ENCODE measurements at regions not wholly inside any gene's neighbourhood (a gene's known extent, or its start where the extent isn't known, plus 50 kb on each side); places are given as distances from the start of the nearest gene placed in this dataset.
A peak's percentile ranks its signal among the peaks of the same experiment; 100 is the strongest.
"Not testable (repeated sequence)": the region's sequence is repeated elsewhere in the genome, so short reads cannot be mapped to it uniquely, and the experiment has no call there.

DNA sequence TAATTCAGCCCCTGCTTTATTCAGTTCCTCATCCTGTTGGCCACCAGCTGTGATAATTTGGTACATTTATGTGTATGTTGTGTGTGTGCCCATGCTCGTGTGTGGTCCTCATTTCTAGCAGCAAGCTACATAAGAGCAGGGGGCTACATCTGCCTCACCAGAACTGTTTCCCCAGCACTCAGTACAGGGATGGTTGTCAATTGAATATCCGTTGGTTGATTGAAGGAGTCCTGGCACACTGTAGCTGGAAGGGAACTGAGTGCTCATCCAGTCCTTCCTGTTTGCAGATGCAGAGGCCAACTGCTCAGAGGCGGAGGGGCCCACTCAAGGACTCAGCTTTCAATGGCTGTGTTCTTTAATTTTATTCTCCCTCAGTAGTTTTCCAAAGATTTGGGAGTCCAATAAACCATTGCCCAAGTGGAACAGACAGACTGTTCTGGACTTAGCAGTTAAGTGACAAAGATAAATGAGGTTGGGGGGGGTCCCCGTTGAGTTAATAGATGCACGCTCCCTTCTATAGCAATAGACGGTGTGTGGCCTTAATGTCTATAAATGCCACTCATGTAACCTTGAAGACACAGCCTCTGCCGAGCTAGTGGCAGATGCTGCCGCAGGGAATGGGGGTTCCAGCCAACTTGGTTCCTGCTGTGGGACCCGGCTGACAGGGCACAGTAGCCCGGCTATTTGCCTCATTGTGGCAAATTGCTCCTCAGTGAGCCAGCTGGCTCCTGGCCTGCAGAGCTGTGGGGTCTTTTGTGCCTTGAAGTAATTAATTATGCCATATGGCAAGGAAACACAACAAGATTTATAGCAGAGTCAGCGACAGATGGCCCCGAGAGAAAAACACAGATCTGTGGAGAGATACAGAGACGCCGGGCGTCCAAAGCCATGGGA is 71.4 kb upstream of the GRK3 start:
- FAIRE-seq (no peak), DNase-seq (ENCODE audit: insufficient read length) (no peak)
- no peak for TF ChIP-seq POLR2A (IDR thresholded peaks at IDR 0.05; ENCODE audit: low read depth, low read length)
- no peak for TF ChIP-seq POLR2AphosphoS5 (IDR thresholded peaks at IDR 0.05; ENCODE audit: low read depth, low read length)
- no peak for TF ChIP-seq TAF1 (IDR thresholded peaks at IDR 0.05; ENCODE audit: borderline replicate concordance, low read depth, low read length)

DNA sequence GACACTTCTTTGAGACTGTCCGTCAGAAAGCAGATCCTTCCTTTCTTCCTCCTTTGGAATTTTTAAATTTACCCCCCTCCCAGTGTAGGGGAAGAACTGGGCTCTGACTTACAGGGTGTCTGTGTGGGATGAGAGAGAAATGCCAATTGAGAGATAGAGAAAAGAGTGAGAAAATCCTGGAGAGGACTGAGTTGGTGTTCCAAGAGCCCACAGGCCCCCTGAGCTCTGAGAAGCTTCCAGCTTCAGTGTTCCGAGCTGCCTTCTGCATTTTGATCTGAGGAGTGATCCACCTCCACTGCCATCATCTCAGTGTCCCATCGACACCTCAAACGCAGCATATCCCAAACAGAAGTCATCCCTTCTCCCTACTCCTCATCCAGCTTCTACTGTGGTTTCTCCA is 70.7 kb upstream of the GRK3 start:
- FAIRE-seq (no peak), DNase-seq (ENCODE audit: insufficient read length) (no peak)
- TF ChIP-seq TAF1 (IDR thresholded peaks at IDR 0.05; ENCODE audit: borderline replicate concordance, low read depth, low read length), result no peak
- TF ChIP-seq POLR2AphosphoS5 (IDR thresholded peaks at IDR 0.05; ENCODE audit: low read depth, low read length), result no peak
- no peak for TF ChIP-seq POLR2A (IDR thresholded peaks at IDR 0.05; ENCODE audit: low read depth, low read length)

DNA sequence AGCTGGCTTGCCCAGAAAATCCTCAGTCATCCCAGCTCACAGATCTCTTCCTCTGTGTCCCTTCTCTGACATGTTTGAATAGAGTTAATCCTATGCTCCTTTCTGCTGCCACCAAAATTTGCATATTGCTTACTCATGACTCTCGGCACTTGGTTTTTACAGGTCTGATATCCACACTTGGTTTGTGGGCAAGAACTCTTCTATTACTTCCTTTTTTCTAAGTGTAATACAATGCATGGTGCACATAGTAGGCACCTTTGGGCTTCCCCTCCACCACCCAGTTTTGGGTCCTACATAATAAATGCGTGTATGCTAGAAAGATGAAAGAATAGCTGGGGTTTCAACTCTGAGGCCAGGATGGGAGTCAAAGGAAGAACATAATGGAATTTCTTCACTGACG is 69.7 kb upstream of the GRK3 start:
- TF ChIP-seq POLR2AphosphoS5 (IDR thresholded peaks at IDR 0.05; ENCODE audit: low read depth, low read length) (no peak), TAF1 (IDR thresholded peaks at IDR 0.05; ENCODE audit: borderline replicate concordance, low read depth, low read length) (no peak), POLR2A (IDR thresholded peaks at IDR 0.05; ENCODE audit: low read depth, low read length) (no peak)
- FAIRE-seq (peak; percentile 94), DNase-seq (ENCODE audit: insufficient read length) (peak; percentile 23)

DNA sequence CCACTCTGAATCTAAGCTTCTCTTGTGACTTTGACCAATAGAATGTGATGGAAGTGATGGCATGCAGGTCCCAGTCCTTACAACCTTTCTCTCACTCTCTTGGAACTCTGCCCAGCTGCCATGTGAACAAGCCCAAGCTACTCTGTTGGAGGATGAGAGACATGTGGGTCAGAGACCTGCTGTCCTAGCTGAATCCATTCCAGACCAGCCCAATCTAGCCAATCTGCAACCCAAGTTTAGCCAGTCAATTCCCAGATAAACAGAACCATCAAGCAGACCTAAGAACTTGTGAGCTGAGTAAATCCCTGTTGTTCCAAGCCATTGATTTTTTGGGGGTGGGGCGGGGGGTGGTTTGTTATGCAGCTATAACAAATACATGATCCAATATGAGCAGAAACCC is 69.2 kb upstream of the GRK3 start:
- FAIRE-seq, result no peak
- TF ChIP-seq POLR2AphosphoS5 (IDR thresholded peaks at IDR 0.05; ENCODE audit: low read depth, low read length) (no peak), TAF1 (IDR thresholded peaks at IDR 0.05; ENCODE audit: borderline replicate concordance, low read depth, low read length) (no peak)
- DNase-seq (ENCODE audit: insufficient read length), result no peak

DNA sequence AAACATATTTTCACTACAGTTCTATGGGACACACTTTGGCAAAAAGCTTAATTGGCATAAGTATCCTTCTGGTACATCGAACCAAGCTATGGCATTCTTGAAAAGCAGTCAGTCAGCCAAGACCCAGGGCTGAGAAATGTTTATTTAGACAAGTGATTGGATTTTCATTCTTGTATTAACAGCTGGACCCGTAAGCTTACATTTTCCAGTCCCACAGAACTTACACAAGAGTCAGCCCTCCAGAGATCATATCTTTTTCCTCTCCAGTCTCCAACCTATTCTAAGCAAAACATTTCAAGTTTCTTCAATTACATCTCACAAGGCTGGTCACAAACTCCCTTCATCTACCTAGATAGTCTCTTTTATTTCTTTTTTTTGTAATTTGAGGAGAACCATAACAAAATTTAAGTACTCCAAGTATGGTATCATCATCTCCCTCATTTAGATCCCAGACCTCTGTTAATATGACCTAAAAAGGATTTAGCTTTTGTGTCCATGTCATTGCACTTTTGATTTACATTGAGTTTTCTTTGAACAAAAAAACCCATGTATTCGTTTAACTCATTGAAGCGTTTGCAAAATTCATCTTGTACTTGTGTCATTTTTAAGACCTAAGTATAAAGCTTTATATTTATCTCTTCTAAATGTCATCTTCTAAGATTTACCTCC is 67.9 kb upstream of the GRK3 start:
- FAIRE-seq (no peak), DNase-seq (ENCODE audit: insufficient read length) (no peak)
- TF ChIP-seq POLR2A (IDR thresholded peaks at IDR 0.05; ENCODE audit: low read depth, low read length), result no peak
- no peak for TF ChIP-seq TAF1 (IDR thresholded peaks at IDR 0.05; ENCODE audit: borderline replicate concordance, low read depth, low read length)
- no peak for TF ChIP-seq POLR2AphosphoS5 (IDR thresholded peaks at IDR 0.05; ENCODE audit: low read depth, low read length)

DNA sequence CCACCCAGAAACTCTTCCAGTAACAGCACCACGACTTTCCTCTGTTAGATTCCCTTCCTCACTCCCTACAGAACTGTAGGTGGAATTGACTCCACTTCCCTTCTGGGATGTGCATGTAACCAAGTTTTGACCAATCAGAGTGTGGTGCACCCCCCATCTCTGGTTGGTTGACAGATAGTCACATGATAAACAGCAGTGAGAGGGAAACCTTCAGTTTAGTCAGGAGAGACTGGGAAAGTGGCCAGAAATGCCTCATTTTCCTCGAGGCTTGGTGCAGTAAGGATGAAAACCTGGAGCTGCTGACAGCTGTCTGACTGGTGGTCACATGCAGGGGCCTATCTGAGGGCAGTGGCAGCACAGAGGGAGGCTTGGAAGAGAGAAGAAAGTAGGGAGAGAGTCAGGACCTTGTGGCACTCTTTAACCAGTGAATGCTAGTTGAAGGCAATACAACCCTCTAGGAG is 67.3 kb upstream of the GRK3 start:
- FAIRE-seq, result no peak
- no peak for TF ChIP-seq POLR2AphosphoS5 (IDR thresholded peaks at IDR 0.05; ENCODE audit: low read depth, low read length)
- no peak for TF ChIP-seq TAF1 (IDR thresholded peaks at IDR 0.05; ENCODE audit: borderline replicate concordance, low read depth, low read length)
- TF ChIP-seq POLR2A (IDR thresholded peaks at IDR 0.05; ENCODE audit: low read depth, low read length), result no peak
- no peak for DNase-seq (ENCODE audit: insufficient read length)

DNA sequence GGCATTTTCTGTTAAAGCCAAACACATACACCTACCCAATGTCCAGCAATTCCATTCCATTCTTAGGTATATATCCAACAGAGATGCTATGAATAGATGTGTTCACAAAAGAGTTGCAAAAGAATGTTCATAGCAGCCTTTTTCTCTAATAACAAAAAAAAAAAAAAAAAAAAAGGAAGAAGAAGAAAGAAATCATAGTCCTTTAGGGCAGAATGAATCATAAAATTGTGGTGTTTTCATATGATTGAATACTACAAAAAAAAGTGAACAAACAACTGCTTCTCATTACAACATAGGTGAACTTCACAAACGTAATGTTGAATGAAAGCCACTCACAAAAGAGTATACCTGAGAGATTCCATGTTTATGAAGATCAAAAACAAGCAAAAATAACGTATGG is 66.8 kb upstream of the GRK3 start:
- TF ChIP-seq TAF1 (IDR thresholded peaks at IDR 0.05; ENCODE audit: borderline replicate concordance, low read depth, low read length) (no peak), POLR2A (IDR thresholded peaks at IDR 0.05; ENCODE audit: low read depth, low read length) (no peak), POLR2AphosphoS5 (IDR thresholded peaks at IDR 0.05; ENCODE audit: low read depth, low read length) (no peak)
- DNase-seq (ENCODE audit: insufficient read length) (no peak), FAIRE-seq (no peak)

DNA sequence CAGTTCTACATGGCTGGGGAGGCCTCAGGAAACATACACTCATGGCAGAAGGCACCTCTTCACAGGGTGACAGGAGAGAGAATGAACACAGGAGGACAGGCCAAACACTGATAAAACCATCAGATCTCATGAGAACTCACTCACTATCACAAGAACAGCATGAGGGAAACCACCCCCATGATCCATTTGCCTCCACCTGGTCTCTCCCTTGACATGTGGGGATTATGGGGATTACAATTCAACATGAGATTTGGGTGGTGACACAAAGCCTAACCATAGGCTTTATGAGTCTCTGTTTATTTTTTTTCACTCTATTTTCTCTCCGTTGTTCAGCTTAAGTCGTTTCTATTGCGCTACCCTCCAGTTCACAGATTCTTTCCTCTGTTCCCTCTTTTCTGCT is 63.8 kb upstream of the GRK3 start:
- not testable (repeated sequence) for DNase-seq (ENCODE audit: insufficient read length); FAIRE-seq

DNA sequence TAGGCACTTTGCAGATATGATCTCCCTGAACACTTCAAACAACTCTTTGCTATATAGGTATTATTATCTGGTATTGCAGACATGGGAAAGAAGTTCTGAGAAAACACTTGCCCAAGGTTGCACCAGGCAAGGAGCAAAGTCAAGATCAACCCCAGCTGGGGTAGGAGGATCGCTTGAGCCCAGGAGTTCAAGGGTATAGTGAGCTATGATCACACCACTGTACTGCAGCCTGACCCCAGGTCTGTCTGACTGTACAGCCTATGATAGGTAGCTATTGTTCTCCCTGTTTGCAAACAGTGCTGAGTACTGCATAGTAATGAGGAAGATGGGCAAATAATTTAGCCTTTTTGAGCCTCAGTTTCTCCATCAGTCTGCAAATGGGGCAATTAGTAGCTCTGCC is 60.5 kb upstream of the GRK3 start:
- DNase-seq (ENCODE audit: insufficient read length); FAIRE-seq: not testable (repeated sequence)

DNA sequence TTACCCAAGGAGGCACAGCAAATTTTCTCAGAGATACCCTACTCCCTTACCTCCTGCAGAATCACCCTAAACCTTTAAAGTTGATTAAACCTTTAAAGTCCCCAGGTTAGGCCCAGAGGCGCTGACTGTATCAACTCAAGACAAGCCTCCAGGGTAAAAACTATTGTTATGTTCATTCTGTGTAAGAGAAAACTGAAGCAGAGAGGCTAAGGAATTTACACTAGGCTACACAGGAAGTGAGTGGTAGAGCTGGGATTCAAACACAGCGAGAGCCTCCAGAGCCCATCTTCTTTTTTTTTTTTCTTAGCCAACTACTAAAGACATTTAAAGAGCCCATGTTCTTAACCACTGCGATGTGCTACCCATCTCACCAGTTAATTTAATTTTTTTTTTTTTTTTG is 56.3 kb upstream of the GRK3 start:
- FAIRE-seq, result no peak
- no peak for TF ChIP-seq TAF1 (IDR thresholded peaks at IDR 0.05; ENCODE audit: borderline replicate concordance, low read depth, low read length)
- no peak for TF ChIP-seq POLR2AphosphoS5 (IDR thresholded peaks at IDR 0.05; ENCODE audit: low read depth, low read length)
- no peak for TF ChIP-seq POLR2A (IDR thresholded peaks at IDR 0.05; ENCODE audit: low read depth, low read length)
- DNase-seq (ENCODE audit: insufficient read length), result no peak

DNA sequence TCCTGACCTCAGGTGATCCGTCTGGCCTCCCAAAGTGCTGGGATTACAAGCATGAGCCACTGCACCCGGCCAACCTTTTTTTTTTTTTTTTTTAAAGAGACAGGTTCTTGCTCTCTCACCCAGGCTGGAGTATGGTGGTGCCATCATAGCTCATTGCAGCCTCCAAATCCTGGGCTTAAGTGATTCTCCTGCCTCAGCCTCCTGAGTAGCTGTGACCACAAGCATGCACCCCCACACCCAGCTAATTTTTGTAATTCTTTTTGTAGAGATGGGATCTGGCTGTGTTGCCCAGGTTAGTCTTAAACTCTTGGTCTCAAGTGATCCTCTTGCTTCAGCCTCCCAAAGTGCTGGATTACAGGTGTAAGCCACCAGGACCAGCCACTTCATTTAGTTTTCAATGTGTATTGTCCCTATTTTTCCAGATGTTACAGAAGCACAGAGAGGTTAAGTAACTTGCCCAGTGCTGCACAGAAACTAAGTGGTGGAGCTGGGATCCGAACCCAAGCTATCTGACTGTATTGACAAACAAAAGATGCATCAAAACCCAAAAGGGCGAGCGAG is 55.6 kb upstream of the GRK3 start:
- FAIRE-seq (no peak), DNase-seq (ENCODE audit: insufficient read length) (no peak)
- no peak for TF ChIP-seq TAF1 (IDR thresholded peaks at IDR 0.05; ENCODE audit: borderline replicate concordance, low read depth, low read length)

DNA sequence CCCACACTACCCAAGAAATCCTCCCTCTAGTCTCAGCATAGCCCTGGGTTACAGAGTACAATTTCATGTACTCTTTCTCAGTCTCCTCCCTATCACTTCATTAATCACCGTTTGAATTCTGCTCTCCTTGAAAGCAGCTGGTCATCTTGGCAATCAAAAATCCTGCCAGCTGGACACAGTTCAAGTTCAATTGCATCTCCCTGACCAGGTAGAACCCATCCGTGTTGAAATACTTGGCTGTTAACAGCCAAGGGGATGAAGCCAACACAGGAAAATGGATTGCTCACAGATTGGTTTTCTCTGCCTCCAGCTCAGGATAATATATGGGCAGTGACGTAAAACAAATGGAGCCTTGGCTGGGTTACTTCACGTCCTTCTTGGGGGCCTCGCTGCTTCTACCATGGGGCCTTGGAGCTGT is 55.1 kb upstream of the GRK3 start:
- no peak for DNase-seq (ENCODE audit: insufficient read length)
- FAIRE-seq, result no peak
- TF ChIP-seq POLR2A (IDR thresholded peaks at IDR 0.05; ENCODE audit: low read depth, low read length), result no peak
- TF ChIP-seq TAF1 (IDR thresholded peaks at IDR 0.05; ENCODE audit: borderline replicate concordance, low read depth, low read length), result no peak
- no peak for TF ChIP-seq POLR2AphosphoS5 (IDR thresholded peaks at IDR 0.05; ENCODE audit: low read depth, low read length)
